Large intestine (tissue), 3 donors: ENCODE measurements at regions not wholly inside any gene's neighbourhood (a gene's known extent, or its start where the extent isn't known, plus 50 kb on each side); places are given as distances from the start of the nearest gene placed in this dataset.
A peak's percentile ranks its signal among the peaks of the same experiment; 100 is the strongest.
"Not testable (repeated sequence)": the region's sequence is repeated elsewhere in the genome, so short reads cannot be mapped to it uniquely, and the experiment has no call there.

ENCODE experiments used
- DNase-seq, 2 donors: peaks; one replicate each; pipeline versions ENCODE4 v3.0.0 to v3.0.0-alpha.2; 2013
- H3K27ac ChIP-seq: one replicate; pipeline ENCODE4 v1.5.1; 2013; ENCODE audit warnings: low read length
- H3K27me3 ChIP-seq: 2 replicates; pipeline ENCODE4 v1.6.1; 2013; ENCODE audit warnings: low read length; ENCODE audit not compliant: control insufficient read depth, insufficient read depth
- H3K36me3 ChIP-seq: 2 replicates; pipeline ENCODE4 v1.6.1; 2013; ENCODE audit warnings: low read length; ENCODE audit not compliant: control insufficient read depth, insufficient read depth
- H3K4me1 ChIP-seq: one replicate; pipeline ENCODE4 v1.6.1; 2013; ENCODE audit warnings: low read length; ENCODE audit not compliant: control insufficient read depth, insufficient read depth
- H3K4me3 ChIP-seq: one replicate; pipeline ENCODE4 v1.5.1; 2013; ENCODE audit warnings: low read length
- H3K9me3 ChIP-seq: one replicate; pipeline ENCODE4 v1.6.1; 2013; ENCODE audit warnings: mild to moderate bottlenecking, low read depth, low read length, moderate library complexity; ENCODE audit not compliant: control insufficient read depth
- WGBS: methylation state at CpG from one replicate; pipeline ENCODE4 v1.1.5; 2013; ENCODE audit warnings: low lambda C conversion rate; ENCODE audit not compliant: insufficient coverage; 5-methylcytosine and 5-hydroxymethylcytosine counted together

- H3K36me3 ChIP-seq, H3K4me1 ChIP-seq, DNase-seq, H3K4me3 ChIP-seq, H3K9me3 ChIP-seq, H3K27me3 ChIP-seq, H3K27ac ChIP-seq: not testable (repeated sequence)
- no CpG with 5 or more reads among the region's 28 CpGs for WGBS
Measured at GRCh38 chr4:54993473-54994026, 131.8 kb downstream of the KDR start.

GRCh38 chr4:54992266-54992665 is 133.1 kb downstream of the KDR start:
- Histone ChIP-seq H3K4me3 (no peak overlapping the region), H3K36me3 (no peaks in the 10 kb centered on the region), H3K27ac (no peak overlapping the region), H3K4me1 (no peaks in the 10 kb centered on the region), H3K9me3 (peaks cover 10% of the 10 kb centered on the region), H3K27me3 (no peaks in the 10 kb centered on the region)
- DNase-seq = no peak
- no CpG with 5 or more reads among the region's 1 CpG for WGBS

- no peak for DNase-seq
- no peaks in the 10 kb centered on the region for H3K4me1 ChIP-seq
- H3K27ac ChIP-seq = no peak overlapping the region
- H3K4me3 ChIP-seq = no peak overlapping the region
- no peaks in the 10 kb centered on the region for H3K36me3 ChIP-seq
- no peaks in the 10 kb centered on the region for H3K27me3 ChIP-seq
- H3K9me3 ChIP-seq = peaks cover 11% of the 10 kb centered on the region
Measured at GRCh38 chr4:54988655-54989054, 136.7 kb downstream of the KDR start.

GRCh38 chr4:54986095-54986846 is 139.1 kb downstream of the KDR start:
- H3K9me3 ChIP-seq = peaks cover 7% of the 10 kb centered on the region
- DNase-seq = no peak
- H3K4me1 ChIP-seq = no peaks in the 10 kb centered on the region
- H3K27ac ChIP-seq = no peak overlapping the region
- WGBS = no CpG with 5 or more reads among the region's 5 CpGs
- H3K4me3 ChIP-seq = no peak overlapping the region
- no peaks in the 10 kb centered on the region for H3K36me3 ChIP-seq
- no peaks in the 10 kb centered on the region for H3K27me3 ChIP-seq

GRCh38 chr4:54976682-54977081 is 148.7 kb downstream of the KDR start:
- no CpG with 5 or more reads among the region's 4 CpGs for WGBS
- H3K9me3 ChIP-seq = no peaks in the 10 kb centered on the region
- DNase-seq = no peak
- no peaks in the 10 kb centered on the region for H3K36me3 ChIP-seq
- no peak overlapping the region for H3K27ac ChIP-seq
- H3K27me3 ChIP-seq = no peaks in the 10 kb centered on the region
- no peak overlapping the region for H3K4me3 ChIP-seq
- H3K4me1 ChIP-seq = no peaks in the 10 kb centered on the region

GRCh38 chr4:54976031-54976430 is 149.4 kb downstream of the KDR start:
- H3K27ac ChIP-seq = no peak overlapping the region
- no CpG with 5 or more reads among the region's 3 CpGs for WGBS
- no peaks in the 10 kb centered on the region for H3K9me3 ChIP-seq
- H3K36me3 ChIP-seq = no peaks in the 10 kb centered on the region
- no peaks in the 10 kb centered on the region for H3K27me3 ChIP-seq
- DNase-seq = no peak
- no peak overlapping the region for H3K4me3 ChIP-seq
- H3K4me1 ChIP-seq = no peaks in the 10 kb centered on the region

GRCh38 chr4:54973784-54974183 is 151.6 kb downstream of the KDR start:
- Histone ChIP-seq H3K27ac (no peak overlapping the region), H3K9me3 (no peaks in the 10 kb centered on the region), H3K4me1 (no peaks in the 10 kb centered on the region), H3K4me3 (no peak overlapping the region), H3K36me3 (no peaks in the 10 kb centered on the region), H3K27me3 (no peaks in the 10 kb centered on the region)
- no CpG with 5 or more reads among the region's 1 CpG for WGBS
- no peak for DNase-seq

- WGBS = no CpG with 5 or more reads among the region's 7 CpGs
- DNase-seq = peak; percentile 17 to 28
- Histone ChIP-seq H3K4me1 (no peaks in the 10 kb centered on the region), H3K4me3 (no peak overlapping the region), H3K27ac (no peak overlapping the region), H3K9me3 (no peaks in the 10 kb centered on the region), H3K36me3 (no peaks in the 10 kb centered on the region), H3K27me3 (no peaks in the 10 kb centered on the region)
Measured at GRCh38 chr4:54971474-54971950, 153.9 kb downstream of the KDR start.

- Histone ChIP-seq H3K4me1 (no peaks in the 10 kb centered on the region), H3K36me3 (no peaks in the 10 kb centered on the region), H3K27ac (no peak overlapping the region), H3K4me3 (no peak overlapping the region), H3K9me3 (no peaks in the 10 kb centered on the region), H3K27me3 (no peaks in the 10 kb centered on the region)
- 66% methylated on average over 3 of the region's 3 CpGs for WGBS
- no peak for DNase-seq
Measured at GRCh38 chr4:54967289-54967688, 158.1 kb downstream of the KDR start.

GRCh38 chr4:54961357-54961975 is 163.9 kb downstream of the KDR start:
- H3K4me3 ChIP-seq = no peak overlapping the region
- H3K27ac ChIP-seq = no peak overlapping the region
- no CpG with 5 or more reads among the region's 1 CpG for WGBS
- H3K4me1 ChIP-seq = no peaks in the 10 kb centered on the region
- H3K27me3 ChIP-seq = no peaks in the 10 kb centered on the region
- no peaks in the 10 kb centered on the region for H3K9me3 ChIP-seq
- H3K36me3 ChIP-seq = no peaks in the 10 kb centered on the region
- DNase-seq = no peak
